Natural killer cell (primary cell): ENCODE measurements at regions not wholly inside any gene's neighbourhood (a gene's known extent, or its start where the extent isn't known, plus 50 kb on each side); places are given as distances from the start of the nearest gene placed in this dataset.

Experiments
- ATAC-seq, 3 donors: fragments of 150-1000 bp in 2 of 3; fragments of 200-7000 bp in 1 of 3; cut with Tn5 transposase; 1 replicate in 1 of 3; 2 replicates in 2 of 3; pipeline ENCODE4 v1.10.0; 2021; ENCODE audit warnings: mild to moderate bottlenecking in 2 of 3, moderate library complexity in 2 of 3
- DNase-seq, 2 donors: peaks; one replicate each; pipeline versions ENCODE4 v3.0.0 to v3.0.0-alpha.2; 2013 to 2021; ENCODE audit warnings: mixed read lengths in 1 of 2
- H3K27ac ChIP-seq: one replicate; pipeline ENCODE4 v1.5.1; 2013; ENCODE audit warnings: mild to moderate bottlenecking, low read length
- H3K27me3 ChIP-seq: one replicate; pipeline ENCODE4 v1.6.1; 2013; ENCODE audit warnings: low read length; ENCODE audit not compliant: control insufficient read depth, insufficient read depth
- H3K36me3 ChIP-seq: one replicate; pipeline ENCODE4 v1.6.1; 2013; ENCODE audit warnings: low read length; ENCODE audit not compliant: control insufficient read depth, insufficient read depth
- H3K4me1 ChIP-seq: one replicate; pipeline ENCODE4 v1.6.1; 2013; ENCODE audit warnings: low read length; ENCODE audit not compliant: control insufficient read depth, insufficient read depth
- H3K4me3 ChIP-seq: one replicate; pipeline ENCODE4 v1.5.1; 2013; ENCODE audit warnings: low read length
- H3K9me3 ChIP-seq: one replicate; pipeline ENCODE4 v1.6.1; 2013; ENCODE audit warnings: low read length; ENCODE audit not compliant: control insufficient read depth, insufficient read depth
- H3K27ac Mint-ChIP-seq, 2 donors: one replicate each; pipeline ENCODE4 v1.8.0; 2022; ENCODE audit warnings: mild to moderate bottlenecking in 2 of 2, mixed read lengths in 2 of 2, moderate library complexity in 1 of 2
- H3K27me3 Mint-ChIP-seq, 2 donors: one replicate each; pipeline ENCODE4 v1.8.0; 2022; ENCODE audit warnings: low read depth in 2 of 2, mixed read lengths in 2 of 2
- H3K36me3 Mint-ChIP-seq: one replicate; pipeline ENCODE4 v1.8.0; 2022; ENCODE audit warnings: mixed read lengths
- H3K4me1 Mint-ChIP-seq, 2 donors: one replicate each; pipeline ENCODE4 v1.8.0; 2022; ENCODE audit warnings: mixed read lengths in 2 of 2
- H3K4me3 Mint-ChIP-seq: one replicate; pipeline ENCODE4 v1.8.0; 2022; ENCODE audit warnings: mild to moderate bottlenecking, moderate library complexity, mixed read lengths
- H3K9me3 Mint-ChIP-seq, 2 donors: one replicate each; pipeline ENCODE4 v1.8.0; 2022; ENCODE audit warnings: mixed read lengths in 2 of 2
- CTCF ChIP-seq: fragments of 200-600 bp; IDR thresholded peaks from one replicate; pipeline ENCODE4 v1.8.0; 2022; ENCODE audit warnings: antibody characterized with exemption
- WGBS: methylation state at CpG from one replicate; pipeline ENCODE4 v1.1.7; 2013; ENCODE audit warnings: missing lambda C conversion rate; ENCODE audit not compliant: insufficient coverage; 5-methylcytosine and 5-hydroxymethylcytosine counted together
- intact Hi-C: fragments of 100-400 bp; cut with micrococcal nuclease; formaldehyde crosslinking; loops from one replicate; pipeline ENCODE4 v1.14.2; 2022

GRCh38 chr13:65302691-65303090 lies 1927.4 kb downstream of the PCDH9 start:
- DNase-seq (no peak), ATAC-seq (no peak)
- Mint-ChIP-seq H3K27ac (no peak overlapping the region), H3K9me3 (no peaks in the 10 kb centered on the region), H3K4me1 (no peaks in the 10 kb centered on the region), H3K27me3 (no peaks in the 10 kb centered on the region), H3K4me3 (no peak overlapping the region), H3K36me3 (no peaks in the 10 kb centered on the region)
- Histone ChIP-seq H3K27ac (no peak overlapping the region), H3K36me3 (no peaks in the 10 kb centered on the region), H3K27me3 (no peaks in the 10 kb centered on the region), H3K4me1 (no peaks in the 10 kb centered on the region), H3K4me3 (no peak overlapping the region), H3K9me3 (no peaks in the 10 kb centered on the region)
- WGBS, result no CpG with 5 or more reads among the region's 3 CpGs
- intact Hi-C loops, result no loop called here
- TF ChIP-seq CTCF, result no peak

GRCh38 chr13:65301506-65301905 lies 1928.6 kb downstream of the PCDH9 start:
- no peaks in the 10 kb centered on the region for H3K36me3 Mint-ChIP-seq
- DNase-seq (no peak), ATAC-seq (no peak)
- no peaks in the 10 kb centered on the region for H3K27me3 Mint-ChIP-seq
- H3K4me3 ChIP-seq, result no peak overlapping the region
- no peaks in the 10 kb centered on the region for H3K27me3 ChIP-seq
- no peak overlapping the region for H3K4me3 Mint-ChIP-seq
- TF ChIP-seq CTCF, result no peak
- H3K27ac ChIP-seq, result no peak overlapping the region
- H3K9me3 ChIP-seq, result no peaks in the 10 kb centered on the region
- no peaks in the 10 kb centered on the region for H3K36me3 ChIP-seq
- intact Hi-C loops, result no loop called here
- no peaks in the 10 kb centered on the region for H3K4me1 ChIP-seq
- no peak overlapping the region for H3K27ac Mint-ChIP-seq
- H3K9me3 Mint-ChIP-seq, result no peaks in the 10 kb centered on the region
- peaks cover 0 to under 1% of the 10 kb centered on the region in 2 donors for H3K4me1 Mint-ChIP-seq

- H3K4me1 Mint-ChIP-seq, result peaks cover 0 to 6% of the 10 kb centered on the region in 2 donors
- ATAC-seq (peak; percentile 43 to 84 (median 53)), DNase-seq (no peak)
- H3K27ac Mint-ChIP-seq, result no peak overlapping the region
- H3K27ac ChIP-seq, result no peak overlapping the region
- H3K4me1 ChIP-seq, result no peaks in the 10 kb centered on the region
- no peak overlapping the region for H3K4me3 ChIP-seq
- H3K27me3 ChIP-seq, result no peaks in the 10 kb centered on the region
- H3K36me3 ChIP-seq, result no peaks in the 10 kb centered on the region
- H3K9me3 ChIP-seq, result no peaks in the 10 kb centered on the region
- H3K4me3 Mint-ChIP-seq, result no peak overlapping the region
- no peak for TF ChIP-seq CTCF
- no peaks in the 10 kb centered on the region for H3K9me3 Mint-ChIP-seq
- no peaks in the 10 kb centered on the region for H3K27me3 Mint-ChIP-seq
- intact Hi-C loops, result no loop called here
- H3K36me3 Mint-ChIP-seq, result no peaks in the 10 kb centered on the region
These were observed 1929.9 kb downstream of the PCDH9 start for GRCh38 chr13:65300220-65300619.

- H3K27ac Mint-ChIP-seq, result peak overlapping the region; percentile 18 to 55
- H3K9me3 Mint-ChIP-seq, result no peaks in the 10 kb centered on the region
- ATAC-seq (peak; percentile 82 to 98 (median 87)), DNase-seq (peak in 1 of 2 donors; percentile 2)
- intact Hi-C loops, result no loop called here
- H3K4me3 ChIP-seq, result no peak overlapping the region
- no peaks in the 10 kb centered on the region for H3K27me3 ChIP-seq
- H3K4me3 Mint-ChIP-seq, result peak overlapping the region; percentile 54
- 47% methylated on average over 4 of the region's 4 CpGs for WGBS
- H3K36me3 Mint-ChIP-seq, result no peaks in the 10 kb centered on the region
- H3K9me3 ChIP-seq, result no peaks in the 10 kb centered on the region
- no peak for TF ChIP-seq CTCF
- H3K36me3 ChIP-seq, result no peaks in the 10 kb centered on the region
- H3K4me1 Mint-ChIP-seq, result peaks cover 22 to 26% of the 10 kb centered on the region in 2 donors
- H3K27ac ChIP-seq, result no peak overlapping the region
- no peaks in the 10 kb centered on the region for H3K27me3 Mint-ChIP-seq
- H3K4me1 ChIP-seq, result no peaks in the 10 kb centered on the region
These were observed 1936.5 kb downstream of the PCDH9 start for GRCh38 chr13:65293530-65294198.
